GM19438 (cell line): ENCODE measurements at regions not wholly inside any gene's neighbourhood (a gene's known extent, or its start where the extent isn't known, plus 50 kb on each side); places are given as distances from the start of the nearest gene placed in this dataset.
A peak's percentile ranks its signal among the peaks of the same experiment; 100 is the strongest.
"Not testable (repeated sequence)": the region's sequence is repeated elsewhere in the genome, so short reads cannot be mapped to it uniquely, and the experiment has no call there.

Experiments
- ATAC-seq: cut with Tn5 transposase; IDR thresholded peaks from one replicate; pipeline ENCODE4 v1.9.1; 2021; ENCODE audit warnings: low read depth; ENCODE audit not compliant: unreplicated experiment

- not testable (repeated sequence) for ATAC-seq
Measured at GRCh38 chrX:131696989-131697388, 153.1 kb downstream of the OR13H1 start.

- no peak for ATAC-seq
Measured at GRCh38 chrX:131703646-131704045, 159.8 kb downstream of the OR13H1 start.

GRCh38 chrX:131704136-131704695 is 160.3 kb downstream of the OR13H1 start:
- ATAC-seq = peak; percentile 60

- ATAC-seq = no peak
Measured at GRCh38 chrX:131709553-131709952, 165.7 kb downstream of the OR13H1 start.

GRCh38 chrX:131711478-131711867 is 167.6 kb downstream of the OR13H1 start:
- no peak for ATAC-seq

- ATAC-seq = no peak
Measured at GRCh38 chrX:131723646-131724045, 179.8 kb downstream of the OR13H1 start.

GRCh38 chrX:131724292-131724691 is 180.4 kb downstream of the OR13H1 start:
- ATAC-seq = no peak

GRCh38 chrX:131725001-131725654 is 181.3 kb downstream of the OR13H1 start:
- ATAC-seq = no peak

- no peak for ATAC-seq
Measured at GRCh38 chrX:131727778-131728177, 183.9 kb downstream of the OR13H1 start.

GRCh38 chrX:131728295-131729145 is 184.6 kb downstream of the OR13H1 start:
- peak; percentile 50 for ATAC-seq

GRCh38 chrX:131729295-131729694 is 185.4 kb downstream of the OR13H1 start:
- peak; percentile 74 for ATAC-seq

GRCh38 chrX:131734621-131735020 is 190.7 kb downstream of the OR13H1 start:
- ATAC-seq = peak; percentile 87

- ATAC-seq = no peak
Measured at GRCh38 chrX:131735127-131735526, 191.3 kb downstream of the OR13H1 start.

GRCh38 chrX:131739823-131740222 is 195.9 kb downstream of the OR13H1 start:
- no peak for ATAC-seq

- ATAC-seq = peak; percentile 70
Measured at GRCh38 chrX:131741103-131741581, 197.3 kb downstream of the OR13H1 start.

- ATAC-seq = no peak
Measured at GRCh38 chrX:131745942-131746489, 202.1 kb downstream of the OR13H1 start.

GRCh38 chrX:131746491-131746968 is 202.7 kb downstream of the OR13H1 start:
- ATAC-seq = peak; percentile 45

GRCh38 chrX:131747173-131747572 is 203.3 kb downstream of the OR13H1 start:
- peak; percentile 60 for ATAC-seq

- ATAC-seq = peak; percentile 46
Measured at GRCh38 chrX:131752493-131753198, 208.8 kb downstream of the OR13H1 start.

GRCh38 chrX:131762802-131763234 is 218.9 kb downstream of the OR13H1 start:
- peak; percentile 56 for ATAC-seq
